Muscle of leg (tissue), 3 donors: ENCODE measurements at regions not wholly inside any gene's neighbourhood (a gene's known extent, or its start where the extent isn't known, plus 50 kb on each side); places are given as distances from the start of the nearest gene placed in this dataset.
A peak's percentile ranks its signal among the peaks of the same experiment; 100 is the strongest.

ENCODE experiments used
- DNase-seq: peaks from one replicate; pipeline ENCODE4 v3.0.0; 2013
- H3K27ac ChIP-seq: one replicate; pipeline ENCODE4 v1.5.1; 2013; ENCODE audit warnings: mild to moderate bottlenecking, low read length, control low read depth
- H3K27me3 ChIP-seq: one replicate; pipeline ENCODE4 v1.6.1; 2013; ENCODE audit warnings: low read length; ENCODE audit not compliant: control insufficient read depth, insufficient read depth
- H3K36me3 ChIP-seq: one replicate; pipeline ENCODE4 v1.6.1; 2013; ENCODE audit warnings: low read length; ENCODE audit not compliant: control insufficient read depth, insufficient read depth
- H3K4me1 ChIP-seq: one replicate; pipeline ENCODE4 v1.6.1; 2013; ENCODE audit warnings: low read length; ENCODE audit not compliant: control insufficient read depth, insufficient read depth
- H3K4me3 ChIP-seq: one replicate; pipeline ENCODE4 v1.5.1; 2013; ENCODE audit warnings: low read length, control low read depth
- H3K9me3 ChIP-seq: replicated peaks from 2 replicates; pipeline ENCODE4 v1.6.1; 2013; ENCODE audit warnings: low read depth, low read length; ENCODE audit not compliant: control insufficient read depth
- WGBS: methylation state at CpG from one replicate; pipeline ENCODE4 v1.1.5; 2013; ENCODE audit warnings: missing lambda C conversion rate; ENCODE audit not compliant: insufficient coverage; 5-methylcytosine and 5-hydroxymethylcytosine counted together

DNA sequence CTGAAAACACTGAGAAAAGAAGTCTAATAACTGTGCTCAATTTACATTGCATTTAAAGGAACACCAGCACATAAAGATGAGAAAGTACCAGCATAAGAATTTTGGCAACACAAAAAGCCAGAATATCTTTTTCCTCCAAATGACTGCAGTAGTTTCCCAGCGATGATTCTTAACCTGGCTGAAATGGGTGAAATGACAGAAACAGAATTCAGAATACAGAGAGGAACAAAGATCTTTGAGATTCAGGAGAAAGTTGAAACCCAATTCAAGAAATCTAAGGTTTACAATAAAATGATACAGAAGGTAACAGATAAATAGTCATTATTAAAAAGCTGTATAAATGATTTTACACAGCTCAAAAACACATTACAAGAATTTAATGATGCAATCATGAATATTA, 197.0 kb upstream of the EYS start:
- H3K9me3 ChIP-seq, result peaks cover 2% of the 10 kb centered on the region

DNA sequence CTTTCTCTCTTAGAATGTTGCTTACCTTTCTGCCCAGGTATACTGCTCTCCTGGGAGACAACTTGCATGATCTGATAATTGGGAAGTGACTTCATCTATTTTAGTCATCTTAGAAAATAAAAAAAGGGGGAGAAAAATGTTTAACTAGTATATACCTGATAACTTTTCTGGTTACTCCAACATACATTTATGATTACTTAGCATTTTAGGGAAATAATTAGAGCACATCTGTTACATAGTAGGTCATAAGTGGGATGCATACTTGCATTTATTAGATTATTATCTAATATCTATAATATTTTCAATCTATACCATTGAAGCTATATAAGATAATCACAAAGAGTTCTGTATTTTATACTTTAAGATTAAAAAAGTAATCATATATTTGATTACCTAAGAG, 193.9 kb upstream of the EYS start:
- Histone ChIP-seq H3K4me1 (no peaks in the 10 kb centered on the region), H3K9me3 (peaks cover 6% of the 10 kb centered on the region), H3K27me3 (no peaks in the 10 kb centered on the region), H3K36me3 (no peaks in the 10 kb centered on the region), H3K4me3 (no peak overlapping the region), H3K27ac (no peak overlapping the region)
- no peak for DNase-seq

More for the DNA sequence above, 197.0 kb upstream of the EYS start:
- Histone ChIP-seq H3K36me3 (no peaks in the 10 kb centered on the region), H3K27me3 (no peaks in the 10 kb centered on the region), H3K27ac (no peak overlapping the region), H3K4me3 (no peak overlapping the region), H3K4me1 (no peaks in the 10 kb centered on the region)
- WGBS, result no CpG with 5 or more reads among the region's 1 CpG
- no peak for DNase-seq

DNA sequence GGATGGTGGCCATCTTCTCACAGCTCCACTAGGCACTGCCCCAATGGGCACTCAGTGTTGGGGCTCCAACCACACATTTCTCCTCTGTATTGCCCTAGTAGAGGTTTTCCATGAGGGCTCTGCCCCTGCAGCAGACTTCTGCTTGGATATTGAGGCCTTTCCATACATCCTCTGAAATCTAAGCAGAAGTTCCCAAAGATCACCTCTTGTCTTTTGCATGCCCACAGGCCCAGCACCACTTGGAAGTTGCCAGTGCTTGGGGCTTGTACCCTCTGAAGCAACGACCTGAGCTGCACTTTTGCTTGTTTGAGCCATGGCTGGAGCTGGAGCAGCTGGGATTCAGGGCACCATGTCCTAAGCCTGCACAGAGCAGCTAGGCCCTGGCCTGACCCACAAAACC, 189.1 kb upstream of the EYS start:
- H3K27ac ChIP-seq, result no peak overlapping the region
- peaks cover 11% of the 10 kb centered on the region for H3K9me3 ChIP-seq
- no peak overlapping the region for H3K4me3 ChIP-seq
- no peaks in the 10 kb centered on the region for H3K36me3 ChIP-seq
- no peaks in the 10 kb centered on the region for H3K27me3 ChIP-seq
- no peak for DNase-seq
- WGBS, result 50% methylated on average over 1 of the region's 1 CpG
- no peaks in the 10 kb centered on the region for H3K4me1 ChIP-seq

DNA sequence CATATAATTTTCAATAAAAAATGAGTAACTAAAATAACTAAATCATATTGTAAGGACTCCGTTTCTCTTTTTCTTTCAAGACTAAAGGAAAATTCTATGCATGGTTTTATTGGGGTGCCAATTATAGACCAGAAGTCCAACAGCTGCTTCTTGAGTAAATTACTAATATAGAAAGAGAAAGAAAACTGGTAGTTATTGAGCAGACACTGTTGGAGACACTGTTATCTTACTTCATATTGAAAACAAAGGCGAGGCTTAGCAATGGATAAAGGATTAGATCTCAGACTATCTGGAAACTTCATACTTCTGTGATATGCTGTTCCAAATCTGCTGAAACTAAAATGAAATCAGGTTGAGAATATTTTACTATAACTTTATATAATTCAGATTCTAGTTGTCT, 169.6 kb upstream of the EYS start:
- Histone ChIP-seq H3K27ac (no peak overlapping the region), H3K9me3 (no peaks in the 10 kb centered on the region), H3K27me3 (no peaks in the 10 kb centered on the region), H3K4me1 (no peaks in the 10 kb centered on the region), H3K36me3 (no peaks in the 10 kb centered on the region), H3K4me3 (no peak overlapping the region)
- WGBS, result no CpG with 5 or more reads among the region's 2 CpGs
- DNase-seq, result no peak

DNA sequence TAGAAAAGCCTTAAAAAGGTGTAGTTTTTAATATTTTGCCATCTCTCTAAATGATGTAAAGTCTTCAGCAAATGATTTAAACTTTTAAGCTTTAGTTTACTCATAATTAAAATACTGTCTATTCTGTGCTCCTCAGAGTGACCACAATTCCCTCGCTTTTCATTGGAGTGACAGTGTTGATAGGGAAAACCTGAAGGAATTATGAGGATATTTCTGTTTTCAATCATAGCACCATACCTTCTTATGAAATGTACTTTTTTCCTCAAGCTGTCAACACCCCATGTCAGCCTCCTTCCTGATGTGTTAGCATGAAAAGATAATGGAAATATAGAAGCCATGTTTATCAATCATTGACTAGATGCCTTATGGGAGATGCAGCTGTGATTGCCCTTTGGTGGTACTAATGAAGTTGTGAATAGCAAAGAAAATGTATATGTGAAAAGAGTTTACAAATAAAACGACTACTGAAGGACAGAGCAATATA, 145.4 kb upstream of the EYS start:
- Histone ChIP-seq H3K9me3 (peaks cover under 1% of the 10 kb centered on the region), H3K4me1 (no peaks in the 10 kb centered on the region), H3K27me3 (no peaks in the 10 kb centered on the region), H3K4me3 (no peak overlapping the region), H3K36me3 (no peaks in the 10 kb centered on the region), H3K27ac (no peak overlapping the region)
- no peak for DNase-seq
- WGBS, result no CpG with 5 or more reads among the region's 2 CpGs

DNA sequence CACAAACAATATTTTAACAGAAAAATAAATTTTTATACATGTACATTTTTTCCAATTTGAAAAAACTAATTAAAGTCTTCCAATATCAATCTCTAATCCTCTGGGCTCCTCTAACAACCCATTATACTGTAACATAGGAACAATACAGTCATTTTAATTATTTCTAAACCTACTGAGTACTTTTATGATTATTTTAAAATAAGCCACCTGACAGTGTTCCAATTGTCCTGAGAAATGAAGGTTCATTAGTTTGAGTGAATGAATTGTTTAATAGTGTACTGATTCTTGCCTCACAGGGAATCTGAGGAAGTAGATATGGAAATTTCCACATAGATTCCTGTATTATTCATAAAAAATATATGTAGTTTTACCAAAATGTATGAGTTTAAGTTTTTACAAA, 123.1 kb upstream of the EYS start:
- Histone ChIP-seq H3K4me1 (no peaks in the 10 kb centered on the region), H3K27ac (no peak overlapping the region), H3K4me3 (no peak overlapping the region), H3K27me3 (no peaks in the 10 kb centered on the region), H3K36me3 (no peaks in the 10 kb centered on the region), H3K9me3 (no peaks in the 10 kb centered on the region)
- no peak for DNase-seq

DNA sequence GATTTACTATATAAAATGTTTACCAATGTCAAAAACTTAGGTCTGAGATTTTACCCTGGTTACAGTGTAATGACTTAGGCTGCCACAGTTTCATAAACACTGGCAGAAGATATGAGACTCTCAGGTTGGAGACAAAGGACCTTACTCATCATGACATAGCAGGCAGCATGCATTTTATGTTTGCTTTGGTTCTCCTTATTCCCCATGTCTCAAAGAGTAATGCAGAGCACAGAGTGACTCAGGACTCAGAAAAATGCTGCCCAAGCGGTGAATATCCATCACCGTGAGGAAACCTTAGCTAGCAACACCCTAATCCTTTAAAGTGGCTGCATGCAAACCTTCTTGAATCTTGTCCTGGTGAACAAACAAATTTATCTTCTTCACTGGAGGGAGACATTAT, 112.1 kb upstream of the EYS start:
- no peaks in the 10 kb centered on the region for H3K4me1 ChIP-seq
- H3K27ac ChIP-seq, result no peak overlapping the region
- H3K9me3 ChIP-seq, result peaks cover 3% of the 10 kb centered on the region
- H3K27me3 ChIP-seq, result no peaks in the 10 kb centered on the region
- WGBS, result 100% methylated on average over 2 of the region's 2 CpGs
- no peak overlapping the region for H3K4me3 ChIP-seq
- DNase-seq, result no peak
- no peaks in the 10 kb centered on the region for H3K36me3 ChIP-seq

DNA sequence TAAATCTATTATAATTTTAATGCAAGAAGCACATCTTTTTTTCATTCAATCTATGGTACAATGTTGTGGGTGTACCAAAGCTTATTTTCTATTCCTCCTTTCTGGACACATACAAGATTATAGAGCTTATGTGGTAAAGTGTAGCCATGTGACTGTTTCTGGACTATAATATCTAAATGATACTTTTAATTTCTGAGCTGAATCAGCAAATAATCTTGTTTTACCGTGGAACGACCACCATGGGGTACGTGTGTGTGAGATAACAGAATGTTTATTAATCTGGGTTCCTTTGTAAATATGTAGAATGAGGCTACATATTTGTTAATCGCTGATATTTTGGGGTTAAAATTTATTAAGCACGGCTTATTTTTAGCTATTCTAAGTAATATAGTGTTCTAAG, 111.5 kb upstream of the EYS start:
- no peak for DNase-seq
- Histone ChIP-seq H3K9me3 (peaks cover 3% of the 10 kb centered on the region), H3K27me3 (no peaks in the 10 kb centered on the region), H3K36me3 (no peaks in the 10 kb centered on the region), H3K4me1 (no peaks in the 10 kb centered on the region), H3K4me3 (no peak overlapping the region), H3K27ac (no peak overlapping the region)
- 72% methylated on average over 3 of the region's 5 CpGs for WGBS

DNA sequence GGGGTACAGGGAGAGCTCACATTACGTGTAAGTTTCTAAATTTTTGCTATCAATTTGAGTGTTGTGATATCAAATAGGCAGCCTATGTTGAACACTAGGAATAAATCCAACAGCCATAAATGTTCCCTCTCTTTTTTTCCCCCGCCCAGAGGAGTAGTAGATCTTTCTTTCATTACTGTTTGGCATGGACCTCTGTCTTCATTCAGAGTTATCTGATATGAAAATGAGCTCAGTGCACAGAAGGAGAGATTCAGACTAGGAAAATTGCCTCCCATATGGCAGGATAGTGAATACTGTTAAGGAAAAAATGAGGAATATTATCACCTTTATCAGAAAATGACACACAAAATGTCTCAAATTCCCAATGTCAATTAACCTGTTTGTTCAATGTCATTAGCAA, 110.0 kb upstream of the EYS start:
- Histone ChIP-seq H3K9me3 (peaks cover 3% of the 10 kb centered on the region), H3K27ac (no peak overlapping the region), H3K4me3 (no peak overlapping the region), H3K4me1 (no peaks in the 10 kb centered on the region), H3K36me3 (no peaks in the 10 kb centered on the region), H3K27me3 (no peaks in the 10 kb centered on the region)
- no CpG with 5 or more reads among the region's 2 CpGs for WGBS
- peak; percentile 1 for DNase-seq

DNA sequence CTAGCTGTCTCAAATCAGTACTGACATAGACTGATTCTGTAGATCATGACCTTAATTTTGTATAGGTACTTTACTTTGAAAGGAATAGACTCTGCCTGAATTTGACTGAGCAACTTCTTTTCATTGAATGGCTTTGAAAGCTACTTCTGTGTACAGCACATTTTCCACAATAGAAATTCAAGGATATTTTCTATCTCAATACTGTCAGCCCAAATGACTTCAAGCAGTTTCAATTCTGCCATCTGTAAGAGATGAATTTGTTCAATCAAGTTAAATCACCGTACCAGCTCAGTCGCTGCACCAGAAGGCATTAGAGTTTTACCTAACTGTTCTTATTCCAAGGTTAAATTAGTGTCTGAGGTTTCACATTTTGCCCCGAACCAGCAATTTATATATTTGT, 107.0 kb upstream of the EYS start:
- no peak overlapping the region for H3K4me3 ChIP-seq
- H3K27me3 ChIP-seq, result no peaks in the 10 kb centered on the region
- H3K9me3 ChIP-seq, result no peaks in the 10 kb centered on the region
- H3K27ac ChIP-seq, result no peak overlapping the region
- no peak for DNase-seq
- no CpG with 5 or more reads among the region's 3 CpGs for whole genome bisulfite sequencing
- H3K4me1 ChIP-seq, result no peaks in the 10 kb centered on the region
- no peaks in the 10 kb centered on the region for H3K36me3 ChIP-seq

DNA sequence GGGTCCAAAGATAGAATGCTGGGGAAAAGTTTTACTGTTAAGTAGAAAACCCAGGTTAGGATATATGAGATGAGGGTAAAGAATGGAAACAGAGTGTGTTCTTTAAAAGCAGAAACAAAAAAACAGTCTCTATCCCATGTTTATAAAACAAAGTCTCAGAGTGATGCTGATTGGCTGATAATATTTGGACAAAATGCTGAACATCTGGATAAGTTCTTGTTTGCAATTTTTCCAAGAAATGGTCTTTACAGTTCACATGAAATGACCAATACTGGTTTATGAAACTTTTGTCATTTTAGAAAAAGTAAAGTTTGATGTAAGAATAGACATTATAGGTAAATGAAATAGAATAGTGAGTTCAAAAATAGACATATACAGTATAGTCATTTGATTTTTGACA, 96.2 kb upstream of the EYS start:
- DNase-seq, result peak; percentile 72
- Histone ChIP-seq H3K27ac (no peak overlapping the region), H3K9me3 (no peaks in the 10 kb centered on the region), H3K36me3 (no peaks in the 10 kb centered on the region), H3K4me3 (no peak overlapping the region), H3K27me3 (no peaks in the 10 kb centered on the region), H3K4me1 (no peaks in the 10 kb centered on the region)
